GM12865 (cell line): ENCODE measurements at regions not wholly inside any gene's neighbourhood (a gene's known extent, or its start where the extent isn't known, plus 50 kb on each side); places are given as distances from the start of the nearest gene placed in this dataset.

Source experiments
- DNase-seq: peaks from one replicate; pipeline ENCODE4 v3.0.0; 2010; ENCODE audit warnings: low read depth
- H3K4me3 ChIP-seq: 2 replicates; pipeline ENCODE4 v1.5.1; 2011; ENCODE audit warnings: mild to moderate bottlenecking, low read depth, low read length, control low read depth
- TF ChIP-seq, protein P1 (sequence below): IDR thresholded peaks from 2 replicates; pipeline ENCODE4 v1.5.1; 2011; ENCODE audit warnings: low read length, control low read depth, low read depth, inconsistent platforms; ENCODE audit not compliant: insufficient read depth; ENCODE audit errors: missing control alignments

DNA sequence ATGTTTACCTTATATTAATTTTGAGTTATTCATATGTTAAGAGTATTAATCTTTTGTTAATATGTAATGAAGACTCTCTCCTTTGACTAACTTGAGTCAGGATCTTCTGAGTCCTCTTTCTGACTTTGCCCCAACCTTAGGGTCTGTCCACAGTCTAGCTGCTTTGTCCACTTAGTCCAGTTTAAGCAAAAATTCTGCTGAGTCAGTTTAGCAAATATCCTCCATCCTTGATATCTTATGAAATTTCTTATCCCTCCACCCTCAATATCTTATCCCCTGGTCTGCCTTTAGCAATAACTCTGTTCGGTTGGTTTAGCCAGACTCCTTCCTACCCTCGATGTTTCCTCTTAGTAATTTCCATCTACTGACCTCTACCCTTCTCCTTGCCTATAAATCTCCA, 91.7 kb downstream of the DIPK2A start:
- H3K4me3 ChIP-seq: no peak overlapping the region
- DNase-seq: no peak
- TF ChIP-seq, protein P1, sequence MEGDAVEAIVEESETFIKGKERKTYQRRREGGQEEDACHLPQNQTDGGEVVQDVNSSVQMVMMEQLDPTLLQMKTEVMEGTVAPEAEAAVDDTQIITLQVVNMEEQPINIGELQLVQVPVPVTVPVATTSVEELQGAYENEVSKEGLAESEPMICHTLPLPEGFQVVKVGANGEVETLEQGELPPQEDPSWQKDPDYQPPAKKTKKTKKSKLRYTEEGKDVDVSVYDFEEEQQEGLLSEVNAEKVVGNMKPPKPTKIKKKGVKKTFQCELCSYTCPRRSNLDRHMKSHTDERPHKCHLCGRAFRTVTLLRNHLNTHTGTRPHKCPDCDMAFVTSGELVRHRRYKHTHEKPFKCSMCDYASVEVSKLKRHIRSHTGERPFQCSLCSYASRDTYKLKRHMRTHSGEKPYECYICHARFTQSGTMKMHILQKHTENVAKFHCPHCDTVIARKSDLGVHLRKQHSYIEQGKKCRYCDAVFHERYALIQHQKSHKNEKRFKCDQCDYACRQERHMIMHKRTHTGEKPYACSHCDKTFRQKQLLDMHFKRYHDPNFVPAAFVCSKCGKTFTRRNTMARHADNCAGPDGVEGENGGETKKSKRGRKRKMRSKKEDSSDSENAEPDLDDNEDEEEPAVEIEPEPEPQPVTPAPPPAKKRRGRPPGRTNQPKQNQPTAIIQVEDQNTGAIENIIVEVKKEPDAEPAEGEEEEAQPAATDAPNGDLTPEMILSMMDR: no peak

DNA sequence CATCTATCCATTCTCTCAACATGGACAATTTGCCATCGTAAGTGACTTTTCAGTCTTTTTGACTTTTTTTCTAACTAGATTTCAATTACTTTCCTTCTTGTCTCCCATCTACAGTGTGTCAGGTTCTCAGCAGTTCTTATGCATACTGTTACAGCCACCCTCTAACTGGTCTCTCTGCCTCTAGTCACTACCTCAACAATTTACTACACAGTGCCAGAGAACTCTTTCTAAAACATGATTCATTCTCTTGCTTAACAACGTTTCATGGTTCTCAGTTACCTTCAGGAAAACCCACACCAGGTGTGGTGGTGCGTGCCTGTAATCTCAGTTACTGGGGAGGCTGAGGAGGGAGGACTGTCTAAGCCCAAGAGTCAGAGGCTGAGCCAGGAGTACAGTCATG, 95.4 kb downstream of the DIPK2A start:
- no peak overlapping the region for H3K4me3 ChIP-seq
- TF ChIP-seq, protein P1: no peak
- no peak for DNase-seq

DNA sequence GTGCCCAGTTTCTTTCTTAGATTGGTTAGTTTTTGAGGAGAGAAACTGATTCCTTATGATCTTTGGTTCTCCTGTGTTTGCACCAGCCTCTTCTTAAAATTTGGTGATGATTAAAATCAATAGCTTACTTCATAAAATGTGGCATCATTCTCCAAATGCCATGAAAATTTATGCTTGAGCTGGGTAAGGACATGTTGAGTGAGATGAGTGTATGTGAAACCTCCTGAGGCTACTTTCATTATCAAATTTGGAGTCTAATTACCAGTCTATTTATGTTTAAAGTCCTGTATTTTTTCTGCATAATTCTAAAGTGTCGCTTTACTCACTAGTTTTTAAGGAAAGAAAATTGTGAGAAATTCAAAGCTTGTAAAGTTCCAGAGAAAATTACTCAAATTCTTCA, 102.1 kb downstream of the DIPK2A start:
- DNase-seq: no peak
- TF ChIP-seq, protein P1: no peak
- no peak overlapping the region for H3K4me3 ChIP-seq

DNA sequence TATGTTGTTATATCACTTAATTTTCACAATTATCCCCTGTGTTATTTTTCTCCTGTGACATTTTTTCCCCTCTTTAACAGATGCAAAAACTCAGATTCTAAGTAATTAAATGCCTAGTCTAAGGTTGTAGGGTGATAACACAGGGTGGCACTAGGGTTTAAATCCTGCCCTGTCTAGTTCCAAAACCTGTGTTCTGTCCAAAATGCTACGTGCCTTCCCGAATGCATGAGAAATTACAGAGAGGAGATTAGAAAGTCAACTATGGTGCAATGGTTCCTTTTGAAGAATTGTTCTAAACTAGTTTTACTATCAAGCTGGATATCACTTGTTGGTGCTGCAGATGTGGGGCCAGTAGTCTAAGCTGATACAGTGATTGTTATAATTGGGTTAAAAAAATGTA, 108.0 kb downstream of the DIPK2A start:
- TF ChIP-seq, protein P1: no peak
- DNase-seq: no peak
- H3K4me3 ChIP-seq: no peak overlapping the region

DNA sequence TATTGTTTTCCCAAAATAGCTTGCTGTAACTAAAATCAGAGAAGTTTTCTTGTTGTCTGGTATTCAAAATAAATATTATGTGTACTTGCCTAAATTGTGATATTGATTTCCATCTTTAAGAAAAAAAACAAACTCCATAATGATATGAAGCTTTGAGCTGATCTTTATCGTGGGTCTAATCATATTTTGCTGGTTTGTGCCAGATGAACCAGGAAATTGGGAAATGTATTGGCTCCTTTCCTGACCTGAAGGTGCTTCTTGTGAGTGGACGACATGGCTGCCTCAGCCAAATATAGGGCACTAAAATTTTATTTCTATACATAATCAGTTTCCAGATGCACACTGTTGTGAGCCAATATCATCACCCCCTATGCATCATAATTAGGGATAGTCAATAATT, 113.3 kb downstream of the DIPK2A start:
- no peak for DNase-seq
- TF ChIP-seq, protein P1: no peak
- no peak overlapping the region for H3K4me3 ChIP-seq

DNA sequence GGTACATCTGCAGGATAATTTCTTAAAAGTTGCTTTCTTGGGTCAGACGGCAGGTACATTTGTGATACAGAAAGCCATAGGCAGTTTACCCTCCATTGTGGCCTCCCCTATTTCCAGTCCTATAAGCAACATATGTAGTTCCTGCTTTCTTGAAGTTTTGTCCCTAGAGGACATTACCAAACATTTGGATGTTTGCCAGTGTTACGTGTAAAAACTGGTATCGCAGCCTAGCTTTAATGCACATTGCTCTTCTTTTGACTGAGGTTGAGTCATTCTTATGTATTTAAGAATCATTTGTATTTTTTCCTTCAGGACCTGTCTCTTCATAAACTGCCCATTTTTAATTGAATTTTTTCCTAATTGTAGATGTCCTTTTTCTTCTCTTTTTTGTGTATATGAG, 114.3 kb downstream of the DIPK2A start:
- TF ChIP-seq, protein P1: no peak
- no peak for DNase-seq
- no peak overlapping the region for H3K4me3 ChIP-seq

DNA sequence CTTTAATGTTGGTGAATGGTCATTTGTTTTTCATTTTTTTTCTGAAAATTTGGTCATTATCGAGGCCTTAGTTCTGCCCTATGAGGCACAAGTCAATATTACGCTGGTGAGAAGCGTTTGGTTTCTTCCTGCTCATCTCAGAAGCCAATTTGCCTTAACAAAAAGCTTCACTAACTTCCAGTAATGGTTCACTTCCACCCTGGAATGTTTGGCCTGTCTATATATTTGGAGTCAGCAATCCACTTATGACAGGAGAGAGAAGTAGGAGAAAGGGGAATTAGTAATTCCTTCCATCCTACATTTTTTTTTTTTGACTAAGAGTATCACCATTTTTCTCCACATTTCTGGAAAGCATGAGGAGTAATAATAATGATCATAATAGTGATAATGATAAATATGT, 124.4 kb downstream of the DIPK2A start:
- TF ChIP-seq, protein P1: no peak
- H3K4me3 ChIP-seq: no peak overlapping the region
- no peak for DNase-seq
